OCI-LY1 (cell line): ENCODE measurements at regions not wholly inside any gene's neighbourhood (a gene's known extent, or its start where the extent isn't known, plus 50 kb on each side); places are given as distances from the start of the nearest gene placed in this dataset.

ENCODE experiments used
- EZH2 ChIP-seq: fragments of 200-600 bp; sonication (generic), shearing (Covaris generic); IDR thresholded peaks from 2 replicates; pipeline ENCODE4 v1.8.0; 2017; ENCODE audit warnings: borderline replicate concordance, mixed run types, mild to moderate bottlenecking, antibody characterized with exemption, low read length, moderate library complexity, mixed read lengths
- TF ChIP-seq, protein P1 (sequence below): fragments of 200-600 bp; sonication (generic), shearing (Covaris generic); IDR thresholded peaks from 2 replicates; pipeline ENCODE4 v1.5.1; 2017; ENCODE audit warnings: mild to moderate bottlenecking, antibody characterized with exemption, low read length, moderate library complexity, mixed read lengths

DNA sequence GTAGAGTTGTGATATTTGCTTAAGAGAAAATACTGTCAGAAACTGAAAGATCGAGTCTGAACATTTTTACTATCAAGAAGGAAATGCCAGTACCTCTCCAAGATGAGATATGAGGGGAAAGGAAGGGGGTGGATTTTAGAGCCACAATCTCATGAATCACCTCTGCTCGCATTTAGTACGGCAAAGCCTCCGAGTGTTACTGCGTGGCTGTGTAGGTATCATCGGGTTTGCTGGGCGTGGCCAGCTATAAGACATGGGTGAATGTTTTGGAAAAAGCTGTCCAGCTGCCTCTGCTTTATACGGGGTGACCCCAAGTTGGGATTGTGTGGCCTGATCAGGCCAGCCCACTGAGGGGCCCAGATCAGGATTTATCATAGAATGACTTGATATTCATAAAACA is 826.4 kb downstream of the SOCS6 start:
- TF ChIP-seq, protein P1, sequence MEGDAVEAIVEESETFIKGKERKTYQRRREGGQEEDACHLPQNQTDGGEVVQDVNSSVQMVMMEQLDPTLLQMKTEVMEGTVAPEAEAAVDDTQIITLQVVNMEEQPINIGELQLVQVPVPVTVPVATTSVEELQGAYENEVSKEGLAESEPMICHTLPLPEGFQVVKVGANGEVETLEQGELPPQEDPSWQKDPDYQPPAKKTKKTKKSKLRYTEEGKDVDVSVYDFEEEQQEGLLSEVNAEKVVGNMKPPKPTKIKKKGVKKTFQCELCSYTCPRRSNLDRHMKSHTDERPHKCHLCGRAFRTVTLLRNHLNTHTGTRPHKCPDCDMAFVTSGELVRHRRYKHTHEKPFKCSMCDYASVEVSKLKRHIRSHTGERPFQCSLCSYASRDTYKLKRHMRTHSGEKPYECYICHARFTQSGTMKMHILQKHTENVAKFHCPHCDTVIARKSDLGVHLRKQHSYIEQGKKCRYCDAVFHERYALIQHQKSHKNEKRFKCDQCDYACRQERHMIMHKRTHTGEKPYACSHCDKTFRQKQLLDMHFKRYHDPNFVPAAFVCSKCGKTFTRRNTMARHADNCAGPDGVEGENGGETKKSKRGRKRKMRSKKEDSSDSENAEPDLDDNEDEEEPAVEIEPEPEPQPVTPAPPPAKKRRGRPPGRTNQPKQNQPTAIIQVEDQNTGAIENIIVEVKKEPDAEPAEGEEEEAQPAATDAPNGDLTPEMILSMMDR = no peak
- no peak for TF ChIP-seq EZH2
